ENCODE measurements at regions not wholly inside any gene's neighbourhood (a gene's known extent, or its start where the extent isn't known, plus 50 kb on each side); places are given as distances from the start of the nearest gene placed in this dataset.

- no peak for TF ChIP-seq CTCF (conservative IDR thresholded peaks at IDR 0.05; ENCODE audit: low read depth in 2 of 2)
- no peak for TF ChIP-seq JUNB (IDR thresholded peaks at IDR 0.05; ENCODE audit: unreplicated experiment)
- TF ChIP-seq EZH2 (IDR thresholded peaks at IDR 0.05; ENCODE audit: low read depth, unreplicated experiment) = no peak
These were observed 642.3 kb upstream of the SLITRK1 start (continued) for GRCh38 chr13:84524586-84524985.

- Histone ChIP-seq H3K4me1 (ENCODE audit: insufficient read depth) (no peaks in the 10 kb centered on the region), H3K27me3 (ENCODE audit: insufficient read depth) (no peaks in the 10 kb centered on the region), H3K9me2 (ENCODE audit: insufficient read depth) (no peaks in the 10 kb centered on the region; the same call in 1 of the 2 replicates), H3K4me2 (no peak overlapping the region), H3F3A (replicated peaks; ENCODE audit: low read depth) (no peaks in the 10 kb centered on the region), H2AFZ (no peak overlapping the region), H3K4me3 (no peak overlapping the region), H3K79me2 (replicated peaks; ENCODE audit: insufficient read depth) (no peaks in the 10 kb centered on the region), H4K20me1 (replicated peaks; ENCODE audit: insufficient read depth) (no peaks in the 10 kb centered on the region), H3K36me3 (ENCODE audit: insufficient read depth) (no peaks in the 10 kb centered on the region), H3K27ac (ENCODE audit: low read depth) (no peak overlapping the region)
- DNase-seq (ENCODE audit: low spot score) = no peak
- Mint-ChIP-seq H3K9me3 (peaks cover 9% of the 10 kb centered on the region; the same call in 2 of the 3 replicates), H3K4me3 (no peak overlapping the region), H3K36me3 (ENCODE audit: low read depth) (peaks cover 4% of the 10 kb centered on the region; the same call in 1 of the 3 replicates), H3K4me1 (no peaks in the 10 kb centered on the region), H3K27ac (no peak overlapping the region), H3K27me3 (ENCODE audit: insufficient read depth, low read depth, poor library complexity) (no peaks in the 10 kb centered on the region)
- no peak for ATAC-seq
- no peak for TF ChIP-seq JUNB (IDR thresholded peaks at IDR 0.05; ENCODE audit: unreplicated experiment)
- TF ChIP-seq STAT1 (IDR thresholded peaks at IDR 0.05; ENCODE audit: unreplicated experiment) = no peak
- no peak for TF ChIP-seq EZH2phosphoT487 (IDR thresholded peaks at IDR 0.05; ENCODE audit: unreplicated experiment)
- TF ChIP-seq ZNF114 (CRISPR knock-in tag; IDR thresholded peaks at IDR 0.05) = no peak
- TF ChIP-seq ZNF331 (CRISPR knock-in tag; IDR thresholded peaks at IDR 0.05; ENCODE audit: low read depth) = no peak
- TF ChIP-seq CTCF (conservative IDR thresholded peaks at IDR 0.05; ENCODE audit: low read depth in 2 of 2) = no peak
- TF ChIP-seq CREB1 (CRISPR knock-in tag; IDR thresholded peaks at IDR 0.05; ENCODE audit: low read depth) = no peak
- no peak for TF ChIP-seq REST (IDR thresholded peaks at IDR 0.05; ENCODE audit: unreplicated experiment)
- TF ChIP-seq ZNF462 (CRISPR knock-in tag; IDR thresholded peaks at IDR 0.05) = no peak
- TF ChIP-seq NANOG (IDR thresholded peaks at IDR 0.05; ENCODE audit: borderline replicate concordance) = no peak
- TF ChIP-seq POLR2AphosphoS5 (IDR thresholded peaks at IDR 0.05; ENCODE audit: low read depth) = no peak
- TF ChIP-seq EZH2 (IDR thresholded peaks at IDR 0.05; ENCODE audit: low read depth, unreplicated experiment) = no peak
These were observed 617.7 kb upstream of the SLITRK1 start for GRCh38 chr13:84500016-84500415.
